Bronchial epithelial cell (primary cell): ENCODE measurements at regions not wholly inside any gene's neighbourhood (a gene's known extent, or its start where the extent isn't known, plus 50 kb on each side); places are given as distances from the start of the nearest gene placed in this dataset.

Source experiments
- DNase-seq: peaks from one replicate; pipeline ENCODE4 v3.0.0-alpha.2; 2010; ENCODE audit warnings: low read depth
- FAIRE-seq: peaks from 2 replicates; lab custom pipeline; 2011; peaks lifted over from hg19 to GRCh38; lab: Jason Lieb, UNC
- H3K27me3 ChIP-seq: 2 replicates; pipeline ENCODE4 v1.5.1; 2011; ENCODE audit warnings: low read length; ENCODE audit not compliant: control insufficient read depth, insufficient read depth
- H3K36me3 ChIP-seq: 2 replicates; pipeline ENCODE4 v1.5.1; 2011; ENCODE audit warnings: low read length; ENCODE audit not compliant: control insufficient read depth, insufficient read depth
- H3K4me3 ChIP-seq: 2 replicates; pipeline ENCODE4 v1.5.1; 2011; ENCODE audit warnings: mild to moderate bottlenecking, low read depth, low read length, control low read depth
- TF ChIP-seq, protein P1 (sequence below): IDR thresholded peaks from 2 replicates; pipeline ENCODE4 v1.5.1; 2011; ENCODE audit warnings: mild to moderate bottlenecking, moderate library complexity, low read length, control low read depth, inconsistent platforms; ENCODE audit not compliant: insufficient read depth, severe bottlenecking

DNA sequence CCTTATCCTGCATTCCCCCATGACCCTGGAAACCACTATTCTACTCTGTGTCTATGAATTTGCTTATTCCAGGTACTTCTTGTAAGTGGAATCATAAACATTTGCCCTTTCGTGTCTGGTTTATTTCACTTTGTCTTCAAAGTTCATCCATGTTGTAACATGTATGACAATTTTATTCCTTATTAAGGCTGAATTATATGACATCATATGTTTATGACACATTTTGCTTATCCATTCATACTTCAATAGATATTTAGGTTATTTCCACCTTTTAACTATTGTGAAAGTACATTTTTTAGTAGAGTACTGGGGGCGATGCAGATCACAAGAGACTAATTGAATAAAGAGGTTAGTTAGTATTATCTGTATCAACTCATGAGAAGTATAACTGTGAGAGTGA, 591.6 kb downstream of the UTRN start:
- H3K4me3 ChIP-seq = no peak overlapping the region
- TF ChIP-seq, protein P1, sequence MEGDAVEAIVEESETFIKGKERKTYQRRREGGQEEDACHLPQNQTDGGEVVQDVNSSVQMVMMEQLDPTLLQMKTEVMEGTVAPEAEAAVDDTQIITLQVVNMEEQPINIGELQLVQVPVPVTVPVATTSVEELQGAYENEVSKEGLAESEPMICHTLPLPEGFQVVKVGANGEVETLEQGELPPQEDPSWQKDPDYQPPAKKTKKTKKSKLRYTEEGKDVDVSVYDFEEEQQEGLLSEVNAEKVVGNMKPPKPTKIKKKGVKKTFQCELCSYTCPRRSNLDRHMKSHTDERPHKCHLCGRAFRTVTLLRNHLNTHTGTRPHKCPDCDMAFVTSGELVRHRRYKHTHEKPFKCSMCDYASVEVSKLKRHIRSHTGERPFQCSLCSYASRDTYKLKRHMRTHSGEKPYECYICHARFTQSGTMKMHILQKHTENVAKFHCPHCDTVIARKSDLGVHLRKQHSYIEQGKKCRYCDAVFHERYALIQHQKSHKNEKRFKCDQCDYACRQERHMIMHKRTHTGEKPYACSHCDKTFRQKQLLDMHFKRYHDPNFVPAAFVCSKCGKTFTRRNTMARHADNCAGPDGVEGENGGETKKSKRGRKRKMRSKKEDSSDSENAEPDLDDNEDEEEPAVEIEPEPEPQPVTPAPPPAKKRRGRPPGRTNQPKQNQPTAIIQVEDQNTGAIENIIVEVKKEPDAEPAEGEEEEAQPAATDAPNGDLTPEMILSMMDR = no peak
- H3K36me3 ChIP-seq = no peaks in the 10 kb centered on the region
- H3K27me3 ChIP-seq = peaks cover 2% of the 10 kb centered on the region
- FAIRE-seq (no peak), DNase-seq (no peak)

DNA sequence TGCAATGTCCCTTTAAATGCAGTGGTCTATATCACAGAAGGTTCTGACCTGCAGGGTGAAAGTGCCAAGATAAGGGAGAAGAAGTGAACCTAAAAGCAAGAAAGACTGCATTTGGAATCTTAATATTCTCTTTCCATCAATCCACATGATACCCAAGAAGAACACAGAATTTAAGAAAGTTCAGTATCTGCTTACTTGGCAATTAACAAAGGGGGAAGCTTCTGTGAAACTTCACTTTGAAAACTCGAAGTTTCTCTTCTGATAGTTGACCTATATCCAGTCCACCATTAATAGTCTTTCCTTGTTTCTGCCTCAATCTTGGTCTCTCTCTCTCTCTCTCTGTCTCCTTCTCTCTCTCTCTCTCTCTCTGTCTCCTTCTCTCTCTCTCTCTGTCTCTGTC, 592.0 kb downstream of the UTRN start:
- Histone ChIP-seq H3K4me3 (no peak overlapping the region), H3K27me3 (peaks cover 2% of the 10 kb centered on the region), H3K36me3 (no peaks in the 10 kb centered on the region)
- TF ChIP-seq, protein P1 = no peak
- FAIRE-seq (no peak), DNase-seq (no peak)

DNA sequence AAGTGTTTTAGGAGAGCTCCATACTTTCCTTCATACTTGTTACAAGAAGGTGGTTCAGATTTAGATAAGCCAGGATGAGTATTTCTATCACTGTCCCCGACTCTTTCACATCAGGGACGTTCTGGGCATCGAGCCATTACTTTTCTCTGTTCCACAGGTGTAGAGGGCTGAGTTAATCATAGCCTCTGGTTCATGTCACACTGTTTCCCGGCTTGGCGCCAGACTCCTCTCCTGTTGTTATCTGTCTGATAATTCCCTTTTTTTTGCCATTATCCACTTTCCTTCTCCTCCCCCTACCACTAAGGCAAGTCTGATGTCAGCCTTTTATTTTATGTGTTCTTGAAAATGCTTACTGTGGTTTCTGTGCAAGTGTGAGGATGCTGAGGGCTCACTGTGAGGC, 593.4 kb downstream of the UTRN start:
- no peak for DNase-seq
- TF ChIP-seq, protein P1 = no peak
- no peaks in the 10 kb centered on the region for H3K36me3 ChIP-seq
- peaks cover 2% of the 10 kb centered on the region for H3K27me3 ChIP-seq
- FAIRE-seq = no peak
- no peak overlapping the region for H3K4me3 ChIP-seq

DNA sequence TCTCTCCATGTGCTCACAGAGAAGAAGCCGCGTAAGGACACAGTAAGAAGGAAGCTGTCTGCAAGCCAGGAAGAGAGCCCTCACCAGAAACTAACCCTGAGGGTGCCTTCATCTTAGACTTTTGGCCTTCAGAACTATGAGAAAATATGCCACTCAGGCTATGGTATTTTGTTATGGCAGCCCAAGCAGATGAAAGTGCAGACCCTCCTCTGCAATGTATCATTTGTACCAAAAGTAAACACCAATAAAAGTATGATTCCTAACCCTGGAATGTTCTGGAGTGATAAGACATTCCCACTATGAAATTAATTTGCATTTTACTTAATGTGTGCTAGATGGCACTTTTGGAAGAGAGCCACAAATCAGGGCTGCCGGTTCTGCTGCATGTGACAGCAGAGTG, 594.3 kb downstream of the UTRN start:
- no peak for DNase-seq
- TF ChIP-seq, protein P1 = no peak
- H3K4me3 ChIP-seq = no peak overlapping the region
- H3K36me3 ChIP-seq = no peaks in the 10 kb centered on the region
- FAIRE-seq = no peak
- peaks cover 2% of the 10 kb centered on the region for H3K27me3 ChIP-seq

DNA sequence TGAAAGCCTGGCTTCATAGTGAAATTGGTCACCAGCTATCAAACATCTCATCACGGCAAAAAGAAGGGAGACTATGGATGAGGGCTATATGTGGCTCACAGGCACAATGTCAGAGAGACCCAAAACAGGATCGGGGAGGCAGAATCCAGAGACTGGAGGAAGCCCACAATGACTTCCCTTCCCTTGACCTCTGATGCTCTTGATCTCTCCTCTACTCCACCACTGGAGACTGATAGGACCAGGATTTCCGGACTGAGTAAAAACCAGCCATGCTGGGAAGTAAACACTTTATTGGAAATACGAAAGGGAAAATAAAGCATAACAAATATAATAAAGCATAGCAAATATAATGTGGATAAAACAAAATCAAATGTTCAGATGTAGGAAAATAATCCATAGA, 597.3 kb downstream of the UTRN start:
- peaks cover 2% of the 10 kb centered on the region for H3K27me3 ChIP-seq
- FAIRE-seq (no peak), DNase-seq (no peak)
- TF ChIP-seq, protein P1 = no peak
- no peaks in the 10 kb centered on the region for H3K36me3 ChIP-seq
- H3K4me3 ChIP-seq = no peak overlapping the region

DNA sequence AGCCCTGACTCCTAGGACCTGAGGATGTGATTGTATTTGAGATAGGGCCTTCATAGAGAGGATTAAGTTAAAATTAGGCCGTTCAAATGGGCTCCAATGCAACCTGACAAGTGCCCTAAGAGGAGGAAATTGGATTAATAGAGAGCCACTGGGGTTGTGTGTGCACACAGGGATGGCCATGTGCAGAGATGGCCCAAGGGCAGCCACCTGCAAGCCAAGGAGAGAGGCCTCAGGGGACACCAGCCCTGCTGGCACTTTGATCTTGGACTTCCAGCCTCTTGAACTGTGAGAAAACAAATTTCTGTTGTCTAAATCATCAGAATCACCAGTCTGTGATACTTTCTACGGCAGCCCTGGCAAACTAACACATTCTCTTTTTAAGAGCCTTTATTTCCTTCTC, 598.8 kb downstream of the UTRN start:
- H3K4me3 ChIP-seq = no peak overlapping the region
- no peak for DNase-seq
- no peaks in the 10 kb centered on the region for H3K36me3 ChIP-seq
- H3K27me3 ChIP-seq = no peaks in the 10 kb centered on the region
- FAIRE-seq = no peak
- TF ChIP-seq, protein P1 = no peak
